ENCODE measurements at regions not wholly inside any gene's neighbourhood (a gene's known extent, or its start where the extent isn't known, plus 50 kb on each side); places are given as distances from the start of the nearest gene placed in this dataset.
"Not testable (repeated sequence)": the region's sequence is repeated elsewhere in the genome, so short reads cannot be mapped to it uniquely, and the experiment has no call there.

- TF ChIP-seq POLR2A, POLR2AphosphoS5 (IDR thresholded peaks at IDR 0.05): not testable (repeated sequence)
- TF ChIP-seq, protein P1, sequence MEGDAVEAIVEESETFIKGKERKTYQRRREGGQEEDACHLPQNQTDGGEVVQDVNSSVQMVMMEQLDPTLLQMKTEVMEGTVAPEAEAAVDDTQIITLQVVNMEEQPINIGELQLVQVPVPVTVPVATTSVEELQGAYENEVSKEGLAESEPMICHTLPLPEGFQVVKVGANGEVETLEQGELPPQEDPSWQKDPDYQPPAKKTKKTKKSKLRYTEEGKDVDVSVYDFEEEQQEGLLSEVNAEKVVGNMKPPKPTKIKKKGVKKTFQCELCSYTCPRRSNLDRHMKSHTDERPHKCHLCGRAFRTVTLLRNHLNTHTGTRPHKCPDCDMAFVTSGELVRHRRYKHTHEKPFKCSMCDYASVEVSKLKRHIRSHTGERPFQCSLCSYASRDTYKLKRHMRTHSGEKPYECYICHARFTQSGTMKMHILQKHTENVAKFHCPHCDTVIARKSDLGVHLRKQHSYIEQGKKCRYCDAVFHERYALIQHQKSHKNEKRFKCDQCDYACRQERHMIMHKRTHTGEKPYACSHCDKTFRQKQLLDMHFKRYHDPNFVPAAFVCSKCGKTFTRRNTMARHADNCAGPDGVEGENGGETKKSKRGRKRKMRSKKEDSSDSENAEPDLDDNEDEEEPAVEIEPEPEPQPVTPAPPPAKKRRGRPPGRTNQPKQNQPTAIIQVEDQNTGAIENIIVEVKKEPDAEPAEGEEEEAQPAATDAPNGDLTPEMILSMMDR (IDR thresholded peaks at IDR 0.05) = not testable (repeated sequence)
Measured at GRCh38 chr2:239644594-239644993, 243.8 kb upstream of the HDAC4 start.
